Heart right ventricle (tissue), 16 donors: ENCODE measurements at regions not wholly inside any gene's neighbourhood (a gene's known extent, or its start where the extent isn't known, plus 50 kb on each side); places are given as distances from the start of the nearest gene placed in this dataset.

Source experiments
- ATAC-seq, 8 donors: fragments of 200-7000 bp; cut with Tn5 transposase; one replicate each; pipeline ENCODE4 v1.9.1; 2020; ENCODE audit warnings: mild to moderate bottlenecking in 8 of 8, moderate library complexity in 8 of 8, moderate number of reproducible peaks in 1 of 8
- DNase-seq, 2 donors: peaks; one replicate each; pipeline ENCODE4 v3.0.0-alpha.2; 2020
- H3K27ac ChIP-seq, 10 donors: fragments of 200-600 bp; sonication (generic) in 2 of 10; one replicate each; pipeline versions ENCODE4 v1.5.0 to v1.8.0; 2020 to 2022; ENCODE audit warnings: mild to moderate bottlenecking in 3 of 10
- H3K27me3 ChIP-seq, 7 donors: fragments of 200-600 bp; one replicate each; pipeline ENCODE4 v1.8.0; 2021 to 2022; ENCODE audit warnings: mild to moderate bottlenecking in 2 of 7
- H3K36me3 ChIP-seq, 9 donors: fragments of 200-600 bp; sonication (generic) in 1 of 9; one replicate each; pipeline versions ENCODE4 v1.5.0 to v1.8.0; 2020 to 2022; ENCODE audit warnings: mild to moderate bottlenecking in 2 of 9
- H3K4me1 ChIP-seq, 9 donors: fragments of 200-600 bp; sonication (generic) in 1 of 9; one replicate each; pipeline versions ENCODE4 v1.5.0 to v1.8.0; 2020 to 2022; ENCODE audit warnings: mild to moderate bottlenecking in 4 of 9
- H3K4me3 ChIP-seq, 10 donors: fragments of 200-600 bp; sonication (generic) in 2 of 10; one replicate each; pipeline versions ENCODE4 v1.5.0 to v1.8.0; 2020 to 2022; ENCODE audit warnings: mild to moderate bottlenecking in 7 of 10, moderate library complexity in 2 of 10
- H3K9me3 ChIP-seq, 11 donors: fragments of 200-600 bp in 10 of 11; sonication (generic) in 2 of 11; one replicate each; pipeline versions ENCODE4 v1.5.0 to v1.8.0; 2013 to 2022; ENCODE audit warnings: mild to moderate bottlenecking in 2 of 11, control low read depth in 1 of 11, moderate library complexity in 1 of 11
- WGBS, 2 donors: extraction: QIAGEN DNeasy Blood & Tissue Kit; methylation state at CpG; one replicate each; pipeline ENCODE4 v1.1.7; 2013; ENCODE audit warnings: inconsistent platforms in 1 of 2; 5-methylcytosine and 5-hydroxymethylcytosine counted together
- intact Hi-C, 10 donors: fragments of 100-400 bp; cut with DNase I; formaldehyde crosslinking; loops; one replicate each; pipeline versions ENCODE4 v1.11.1 to v1.14.2; 2022
- TF ChIP-seq, protein P1 (sequence below), 9 donors: fragments of 200-600 bp; sonication (generic) in 2 of 9; IDR thresholded peaks; one replicate each; pipeline versions ENCODE4 v1.5.0 to v1.8.0; 2021 to 2022; ENCODE audit warnings: antibody characterized with exemption in 9 of 9, mild to moderate bottlenecking in 5 of 9, moderate library complexity in 1 of 9
- donor health status: Arrhythmogenic right ventricular cardiomyopathy.
- donor health status: ischemic (EF 13 %, LVEDD 7.1; RV severe dilation, severe dysfunction).
- donor health status: healthy with polysubstance abuse.
- donor health status: DM: no; HTN: yes; CAD: no.
- donor health status: DM: no; HTN: no; CAD: no.
- donor health status: ischemic (EF 25% LVEDD 6.9; RV normal size, moderate dysfunction).
- donor health status: ischemic (EF 25% LVEDD 5.7; RV mildly dilated, moderate dysfunction).
- donor health status: healthy.
- donor health status: DM: yes; HTN: yes; CAD: no.
- donor health status: Ischemic cardiomyopathy.
- donor health status: ischemic (EF 35%, LVEDD 5.7; RV mildly dilated, moderate dysfunction).
- donor health status: nonischemic (EF 11% LVEDD 7.7; RV severe dilation, severe dysfunction).
- donor health status: DM: yes; HTN: yes; CAD: no.
- donor health status: PGD.
- donor health status: ischemic (EF 29% LVEDD 5.4; RV normal size, mild dysfunction).
- donor health status: nonischemic (EF 23%, LVEDD 6.1; RV moderate dilation, normal function).

DNA sequence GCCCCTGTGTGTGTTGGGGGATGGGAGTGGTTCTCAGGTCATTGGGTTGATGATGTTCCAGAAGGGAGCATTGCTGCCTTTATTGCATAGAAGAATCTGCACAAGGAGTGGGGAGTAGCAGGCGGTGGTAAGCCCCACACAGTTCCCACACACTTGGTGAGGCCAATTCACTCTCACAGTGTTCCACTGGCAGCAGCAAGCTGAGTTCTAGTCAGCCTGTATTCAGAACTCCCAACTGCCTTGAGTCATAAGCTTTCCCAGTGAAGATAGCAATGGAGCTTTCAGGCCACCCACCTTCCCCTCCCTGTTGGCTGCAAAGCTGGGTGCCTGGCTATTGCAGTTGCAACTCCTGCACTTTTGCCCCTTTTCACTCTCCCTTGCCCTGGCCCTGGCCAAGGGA is 181.1 kb upstream of the RBMS3 start:
- ATAC-seq (no peak), DNase-seq (no peak)
- intact Hi-C loops: no loop called here
- Histone ChIP-seq H3K4me3 (no peak overlapping the region), H3K27me3 (no peaks in the 10 kb centered on the region), H3K27ac (no peak overlapping the region), H3K4me1 (no peaks in the 10 kb centered on the region), H3K36me3 (no peaks in the 10 kb centered on the region), H3K9me3 (peaks cover 0 to 28% (median 8%) of the 10 kb centered on the region in 11 donors)
- TF ChIP-seq, protein P1, sequence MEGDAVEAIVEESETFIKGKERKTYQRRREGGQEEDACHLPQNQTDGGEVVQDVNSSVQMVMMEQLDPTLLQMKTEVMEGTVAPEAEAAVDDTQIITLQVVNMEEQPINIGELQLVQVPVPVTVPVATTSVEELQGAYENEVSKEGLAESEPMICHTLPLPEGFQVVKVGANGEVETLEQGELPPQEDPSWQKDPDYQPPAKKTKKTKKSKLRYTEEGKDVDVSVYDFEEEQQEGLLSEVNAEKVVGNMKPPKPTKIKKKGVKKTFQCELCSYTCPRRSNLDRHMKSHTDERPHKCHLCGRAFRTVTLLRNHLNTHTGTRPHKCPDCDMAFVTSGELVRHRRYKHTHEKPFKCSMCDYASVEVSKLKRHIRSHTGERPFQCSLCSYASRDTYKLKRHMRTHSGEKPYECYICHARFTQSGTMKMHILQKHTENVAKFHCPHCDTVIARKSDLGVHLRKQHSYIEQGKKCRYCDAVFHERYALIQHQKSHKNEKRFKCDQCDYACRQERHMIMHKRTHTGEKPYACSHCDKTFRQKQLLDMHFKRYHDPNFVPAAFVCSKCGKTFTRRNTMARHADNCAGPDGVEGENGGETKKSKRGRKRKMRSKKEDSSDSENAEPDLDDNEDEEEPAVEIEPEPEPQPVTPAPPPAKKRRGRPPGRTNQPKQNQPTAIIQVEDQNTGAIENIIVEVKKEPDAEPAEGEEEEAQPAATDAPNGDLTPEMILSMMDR (IDR thresholded peaks at IDR 0.05): no peak
- WGBS, 2 donors: 94 to 97% methylated on average over 1 of the region's 1 CpG

DNA sequence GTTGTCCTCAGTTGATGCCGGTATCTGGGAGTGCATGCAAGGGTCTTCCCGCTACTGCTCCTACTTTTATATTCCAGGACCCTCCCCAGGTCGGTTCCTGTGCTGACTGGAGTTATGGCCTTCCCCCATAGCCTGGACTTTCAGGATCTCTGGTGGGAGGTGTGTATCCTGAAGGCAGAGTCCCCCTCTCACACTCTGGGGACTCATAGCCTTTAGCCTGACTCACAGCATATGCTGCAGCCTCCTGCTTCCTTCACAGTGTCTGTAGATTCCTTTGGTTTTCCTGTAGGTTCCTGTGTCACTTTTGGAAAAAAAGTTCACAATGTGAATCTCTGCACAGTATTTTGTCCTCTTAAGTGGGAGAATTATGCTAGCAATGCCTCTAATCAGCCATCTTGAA is 180.6 kb upstream of the RBMS3 start:
- Histone ChIP-seq H3K27ac (no peak overlapping the region), H3K4me3 (no peak overlapping the region), H3K9me3 (peaks cover 0 to 28% (median 8%) of the 10 kb centered on the region in 11 donors)

DNA sequence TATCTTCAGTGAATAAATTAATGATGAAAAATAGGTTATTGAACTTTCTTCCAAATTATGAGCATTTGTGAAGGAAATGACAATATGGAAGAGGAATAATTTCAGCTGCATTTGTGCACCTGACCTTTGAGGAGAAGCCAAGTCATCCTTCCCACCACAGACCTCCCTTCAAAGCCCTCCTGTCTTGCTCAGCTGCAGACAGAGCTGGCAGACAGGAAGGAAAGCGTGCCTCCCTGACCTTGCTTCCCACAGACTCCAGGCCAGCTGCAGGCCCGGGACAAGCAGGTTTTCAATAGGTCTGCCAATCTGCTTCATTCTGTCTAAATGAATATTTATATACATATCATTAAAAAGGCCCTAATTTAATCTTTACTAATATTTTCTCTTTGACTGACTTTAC is 152.9 kb upstream of the RBMS3 start:
- H3K36me3 ChIP-seq: no peaks in the 10 kb centered on the region
- H3K27me3 ChIP-seq: no peaks in the 10 kb centered on the region
- TF ChIP-seq, protein P1 (IDR thresholded peaks at IDR 0.05): no peak
- peaks cover 0 to 5% (median 0%) of the 10 kb centered on the region in 11 donors for H3K9me3 ChIP-seq
- H3K4me3 ChIP-seq: no peak overlapping the region
- WGBS, 2 donors: 55 to 65% methylated on average over 2 of the region's 2 CpGs
- intact Hi-C loops: no loop called here
- H3K27ac ChIP-seq: no peak overlapping the region
- no peak for DNase-seq
- peaks cover 0 to 3% (median 0%) of the 10 kb centered on the region in 9 donors for H3K4me1 ChIP-seq
- no peak for ATAC-seq

More for the DNA sequence above, 180.6 kb upstream of the RBMS3 start:
- intact Hi-C loops: no loop called here
- Histone ChIP-seq H3K27me3 (no peaks in the 10 kb centered on the region), H3K36me3 (no peaks in the 10 kb centered on the region), H3K4me1 (no peaks in the 10 kb centered on the region)
- 90 to 93% methylated on average over 3 of the region's 3 CpGs for WGBS, 2 donors
- ATAC-seq (no peak), DNase-seq (no peak)
- TF ChIP-seq, protein P1 (IDR thresholded peaks at IDR 0.05): no peak

DNA sequence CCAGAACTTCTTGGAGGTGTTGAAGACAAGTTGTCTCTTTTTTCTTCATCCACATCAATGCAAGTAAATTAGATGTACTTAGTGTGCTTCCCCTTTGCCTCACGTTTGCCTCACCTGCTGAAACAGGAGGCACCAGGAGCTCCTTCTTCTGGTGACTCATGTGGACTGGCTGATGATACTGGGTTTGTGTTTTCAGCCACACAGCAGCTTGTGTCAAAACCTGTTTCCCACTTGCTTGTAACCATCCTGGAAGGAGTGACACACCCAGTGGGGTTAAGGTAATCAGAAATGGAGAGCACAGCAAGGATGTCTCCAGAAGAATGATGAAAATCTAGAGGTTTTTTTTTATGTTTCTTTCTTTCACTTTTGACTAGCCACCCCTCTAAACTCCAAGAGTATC is 143.3 kb upstream of the RBMS3 start:
- ATAC-seq: no peak
- H3K4me1 ChIP-seq: peaks cover 0 to 22% (median 7%) of the 10 kb centered on the region in 9 donors
- WGBS, 2 donors: 72 to 87% methylated on average over 1 of the region's 1 CpG

More for the DNA sequence above, 143.3 kb upstream of the RBMS3 start:
- Histone ChIP-seq H3K36me3 (no peaks in the 10 kb centered on the region), H3K9me3 (no peaks in the 10 kb centered on the region), H3K27ac (no peak overlapping the region), H3K27me3 (no peaks in the 10 kb centered on the region), H3K4me3 (no peak overlapping the region)
- TF ChIP-seq, protein P1 (IDR thresholded peaks at IDR 0.05): no peak
- DNase-seq: no peak
- intact Hi-C loops: no loop called here
